ENCODE measurements at regions not wholly inside any gene's neighbourhood (a gene's known extent, or its start where the extent isn't known, plus 50 kb on each side); places are given as distances from the start of the nearest gene placed in this dataset.

DNA sequence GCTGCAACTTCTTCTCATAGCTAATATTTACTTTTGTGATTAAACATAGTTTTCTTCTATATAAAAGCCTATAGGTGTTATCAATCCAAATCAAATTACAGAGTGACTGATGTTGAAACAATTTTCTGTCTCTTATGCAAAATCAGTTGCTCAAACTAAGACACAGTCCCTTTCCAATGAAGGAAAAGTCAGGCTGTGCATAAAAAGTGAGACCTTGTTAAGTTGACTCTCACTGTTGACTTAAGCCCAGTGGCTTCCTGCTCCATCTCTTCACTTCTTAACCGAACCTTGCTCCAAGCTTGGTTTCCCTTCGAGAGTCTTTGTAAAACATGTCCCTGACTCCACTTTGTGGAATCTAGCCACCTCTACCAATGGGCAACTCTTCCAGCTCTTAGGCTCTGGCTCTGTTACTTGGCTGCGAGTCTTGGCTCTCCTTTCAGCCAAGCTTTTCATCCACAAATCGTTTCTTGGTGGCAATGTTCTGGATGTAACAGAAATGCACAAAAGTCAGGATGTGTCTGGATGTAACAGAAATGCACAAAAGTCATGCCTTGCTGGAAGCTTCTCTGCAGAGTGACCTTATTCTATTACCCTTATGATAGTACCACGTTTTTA is 118.9 kb downstream of the LIG4 start:
- TF ChIP-seq, protein P1, sequence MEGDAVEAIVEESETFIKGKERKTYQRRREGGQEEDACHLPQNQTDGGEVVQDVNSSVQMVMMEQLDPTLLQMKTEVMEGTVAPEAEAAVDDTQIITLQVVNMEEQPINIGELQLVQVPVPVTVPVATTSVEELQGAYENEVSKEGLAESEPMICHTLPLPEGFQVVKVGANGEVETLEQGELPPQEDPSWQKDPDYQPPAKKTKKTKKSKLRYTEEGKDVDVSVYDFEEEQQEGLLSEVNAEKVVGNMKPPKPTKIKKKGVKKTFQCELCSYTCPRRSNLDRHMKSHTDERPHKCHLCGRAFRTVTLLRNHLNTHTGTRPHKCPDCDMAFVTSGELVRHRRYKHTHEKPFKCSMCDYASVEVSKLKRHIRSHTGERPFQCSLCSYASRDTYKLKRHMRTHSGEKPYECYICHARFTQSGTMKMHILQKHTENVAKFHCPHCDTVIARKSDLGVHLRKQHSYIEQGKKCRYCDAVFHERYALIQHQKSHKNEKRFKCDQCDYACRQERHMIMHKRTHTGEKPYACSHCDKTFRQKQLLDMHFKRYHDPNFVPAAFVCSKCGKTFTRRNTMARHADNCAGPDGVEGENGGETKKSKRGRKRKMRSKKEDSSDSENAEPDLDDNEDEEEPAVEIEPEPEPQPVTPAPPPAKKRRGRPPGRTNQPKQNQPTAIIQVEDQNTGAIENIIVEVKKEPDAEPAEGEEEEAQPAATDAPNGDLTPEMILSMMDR (conservative IDR thresholded peaks at IDR 0.05; ENCODE audit: low read length): no peak
- no peak for TF ChIP-seq EZH2phosphoT487 (IDR thresholded peaks at IDR 0.05; ENCODE audit: borderline replicate concordance)
